AG04450 (cell line): ENCODE measurements at regions not wholly inside any gene's neighbourhood (a gene's known extent, or its start where the extent isn't known, plus 50 kb on each side); places are given as distances from the start of the nearest gene placed in this dataset.
A peak's percentile ranks its signal among the peaks of the same experiment; 100 is the strongest.

ENCODE experiments used
- CTCF ChIA-PET: fragments of 300-600, 350-600 bp; formaldehyde crosslinking; extraction: SDS; loops from one replicate; lab custom pipeline; 2022; ENCODE audit warnings: antibody characterized with exemption, inconsistent platforms; lab: Charles Lee
- POLR2A ChIA-PET: fragments of 350-600 bp; formaldehyde crosslinking; extraction: SDS; loops from one replicate; lab custom pipeline; 2021; ENCODE audit warnings: antibody characterized with exemption, inconsistent platforms; lab: Yijun Ruan, JAX
- DNase-seq: peaks from one replicate; pipeline ENCODE4 v3.0.0-alpha.2; 2011; ENCODE audit warnings: low read depth, low spot score
- H3K27ac ChIP-seq: one replicate; pipeline ENCODE4 v1.5.1; 2012; ENCODE audit warnings: low read depth, low read length, control low read depth
- H3K27me3 ChIP-seq: one replicate; pipeline ENCODE4 v1.6.0; 2012; ENCODE audit warnings: low read length; ENCODE audit not compliant: control insufficient read depth, insufficient read depth
- H3K4me3 ChIP-seq: 2 replicates; pipeline ENCODE4 v1.5.1; 2011; ENCODE audit warnings: mild to moderate bottlenecking, low read depth, low read length, control low read depth
- H3K9me3 ChIP-seq: 2 replicates; pipeline ENCODE4 v1.5.1; 2012; ENCODE audit warnings: low read length; ENCODE audit not compliant: control insufficient read depth, insufficient read depth
- CTCF ChIP-seq: IDR thresholded peaks from 2 replicates; pipeline ENCODE4 v1.5.1; 2011; ENCODE audit warnings: low read depth, low read length, control low read depth, inconsistent platforms

- ChIA-PET CTCF (no interaction called here), POLR2A (no interaction called here)
- Histone ChIP-seq H3K27ac (no peak overlapping the region), H3K9me3 (no peaks in the 10 kb centered on the region), H3K27me3 (peaks cover 13% of the 10 kb centered on the region), H3K4me3 (no peak overlapping the region)
- DNase-seq: no peak
- TF ChIP-seq CTCF: no peak
Observed at GRCh38 chr3:135499426-135499825, 466.1 kb upstream of the PPP2R3A start.

GRCh38 chr3:135500034-135500433 is 465.5 kb upstream of the PPP2R3A start:
- Histone ChIP-seq H3K27ac (no peak overlapping the region), H3K4me3 (no peak overlapping the region), H3K27me3 (peaks cover 13% of the 10 kb centered on the region), H3K9me3 (no peaks in the 10 kb centered on the region)
- ChIA-PET CTCF (no interaction called here), POLR2A (no interaction called here)
- DNase-seq: no peak
- TF ChIP-seq CTCF: no peak

GRCh38 chr3:135503065-135503759 is 462.3 kb upstream of the PPP2R3A start:
- ChIA-PET CTCF (interaction anchor here (0.7 to 3.4 kb wide), 9 partner anchors 10 to 902 kb away, joined by 3 to 24 read pairs (median 5); partner anchors contain the start of gene EPHB1), POLR2A (no interaction called here)
- DNase-seq: no peak
- no peak overlapping the region for H3K27ac ChIP-seq
- H3K9me3 ChIP-seq: no peaks in the 10 kb centered on the region
- TF ChIP-seq CTCF: no peak
- H3K4me3 ChIP-seq: no peak overlapping the region; the same call in 1 of the 2 replicates
- H3K27me3 ChIP-seq: peaks cover 15% of the 10 kb centered on the region

GRCh38 chr3:135503760-135504686 is 461.5 kb upstream of the PPP2R3A start:
- POLR2A ChIA-PET: no interaction called here
- CTCF ChIA-PET: interaction anchor here (0.8 to 3.4 kb wide), 12 partner anchors 9 to 903 kb away, joined by 3 to 24 read pairs (median 4); partner anchors contain the start of gene EPHB1
- no peaks in the 10 kb centered on the region for H3K9me3 ChIP-seq
- peaks cover 15% of the 10 kb centered on the region for H3K27me3 ChIP-seq
- peak; percentile 23 for DNase-seq
- peak; percentile 77 for TF ChIP-seq CTCF
- H3K4me3 ChIP-seq: no peak overlapping the region; the same call in 1 of the 2 replicates
- H3K27ac ChIP-seq: no peak overlapping the region
